ENCODE measurements at regions not wholly inside any gene's neighbourhood (a gene's known extent, or its start where the extent isn't known, plus 50 kb on each side); places are given as distances from the start of the nearest gene placed in this dataset.

DNA sequence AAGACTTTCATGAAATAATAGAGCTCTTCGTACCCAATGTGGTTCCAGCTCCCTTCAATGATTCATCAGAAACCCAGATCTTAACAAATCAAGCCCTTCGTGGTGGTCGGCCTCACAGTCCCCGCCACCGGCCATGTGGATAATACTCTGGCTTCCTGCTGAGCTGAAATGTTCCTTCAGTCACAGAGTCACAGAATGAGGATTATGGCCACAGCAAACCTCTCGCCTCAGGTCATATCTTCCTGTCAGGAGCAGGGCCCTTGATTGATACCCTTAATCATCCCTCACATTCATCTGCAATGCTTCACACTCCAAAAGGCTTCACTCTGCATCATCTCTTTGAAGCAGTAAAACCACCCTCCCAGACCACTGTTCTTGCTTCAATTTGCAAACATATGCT, 452.6 kb downstream of the OCA2 start:
- H2BK5ac ChIP-seq (ENCODE audit: insufficient read length, low read length): no peak overlapping the region
- no peak overlapping the region for H4K91ac ChIP-seq (ENCODE audit: insufficient read length, low read depth, low read length)
- H3K14ac ChIP-seq (ENCODE audit: insufficient read depth, low read length): no peak overlapping the region
- no peak overlapping the region for H3K18ac ChIP-seq (ENCODE audit: insufficient read length, low read depth, low read length)
- no peak overlapping the region for H3K9ac ChIP-seq (ENCODE audit: extremely low read depth, insufficient read length, low read length)
- TF ChIP-seq, protein P1, sequence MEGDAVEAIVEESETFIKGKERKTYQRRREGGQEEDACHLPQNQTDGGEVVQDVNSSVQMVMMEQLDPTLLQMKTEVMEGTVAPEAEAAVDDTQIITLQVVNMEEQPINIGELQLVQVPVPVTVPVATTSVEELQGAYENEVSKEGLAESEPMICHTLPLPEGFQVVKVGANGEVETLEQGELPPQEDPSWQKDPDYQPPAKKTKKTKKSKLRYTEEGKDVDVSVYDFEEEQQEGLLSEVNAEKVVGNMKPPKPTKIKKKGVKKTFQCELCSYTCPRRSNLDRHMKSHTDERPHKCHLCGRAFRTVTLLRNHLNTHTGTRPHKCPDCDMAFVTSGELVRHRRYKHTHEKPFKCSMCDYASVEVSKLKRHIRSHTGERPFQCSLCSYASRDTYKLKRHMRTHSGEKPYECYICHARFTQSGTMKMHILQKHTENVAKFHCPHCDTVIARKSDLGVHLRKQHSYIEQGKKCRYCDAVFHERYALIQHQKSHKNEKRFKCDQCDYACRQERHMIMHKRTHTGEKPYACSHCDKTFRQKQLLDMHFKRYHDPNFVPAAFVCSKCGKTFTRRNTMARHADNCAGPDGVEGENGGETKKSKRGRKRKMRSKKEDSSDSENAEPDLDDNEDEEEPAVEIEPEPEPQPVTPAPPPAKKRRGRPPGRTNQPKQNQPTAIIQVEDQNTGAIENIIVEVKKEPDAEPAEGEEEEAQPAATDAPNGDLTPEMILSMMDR (conservative IDR thresholded peaks at IDR 0.05): no peak
- H3K36me3 Mint-ChIP-seq (ENCODE audit: insufficient read depth in 1 of 3, low read depth in 3 of 3): peaks cover 0 to 7% (median 0%) of the 10 kb centered on the region in 3 experiments; a peak in 1 of 7 replicates
- no peak overlapping the region for H2AFZ ChIP-seq (ENCODE audit: low read length)
- peaks cover 12 to 14% of the 10 kb centered on the region in 2 experiments for H3K9me3 Mint-ChIP-seq
- no peaks in the 10 kb centered on the region for H3K79me1 ChIP-seq (ENCODE audit: insufficient read depth, low read depth, low read length, poor library complexity, severe bottlenecking)
- no peak overlapping the region for H3K27ac ChIP-seq (ENCODE audit: insufficient read length, low read depth, low read length)
- H3K4me1 Mint-ChIP-seq: peaks cover 18% of the 10 kb centered on the region in 2 experiments
- H4K8ac ChIP-seq (replicated peaks; ENCODE audit: insufficient read length, low read depth, low read length): no peak overlapping the region
- no peaks in the 10 kb centered on the region; the same call in 1 of the 2 replicates for H3K4me1 ChIP-seq (ENCODE audit: insufficient read depth, low read length)
- H3K27me3 ChIP-seq (ENCODE audit: insufficient read depth, low read length): no peaks in the 10 kb centered on the region
- H3K4ac ChIP-seq (ENCODE audit: low read depth, low read length): no peak overlapping the region
- H3K23me2 ChIP-seq (ENCODE audit: insufficient read length, low read depth, low read length, poor library complexity, severe bottlenecking): no peaks in the 10 kb centered on the region
- no peak for DNase-seq
- no peak overlapping the region for H3T11ph ChIP-seq (ENCODE audit: low read length)
- H2BK20ac ChIP-seq (ENCODE audit: low read depth, low read length, poor library complexity, severe bottlenecking): no peak overlapping the region
- H3K79me2 ChIP-seq (ENCODE audit: insufficient read depth, low read length): no peaks in the 10 kb centered on the region
- H4K20me1 ChIP-seq (ENCODE audit: control insufficient read depth, insufficient read depth, insufficient read length): no peaks in the 10 kb centered on the region
- H2BK120ac ChIP-seq (ENCODE audit: low read depth, low read length, poor library complexity, severe bottlenecking): no peak overlapping the region
- H3K4me3 Mint-ChIP-seq: no peak overlapping the region
- H2BK12ac ChIP-seq (ENCODE audit: insufficient read length, low read depth, low read length): no peak overlapping the region
- H3K4me2 ChIP-seq (ENCODE audit: insufficient read depth, insufficient read length, low read length): no peak overlapping the region
- H4K5ac ChIP-seq (ENCODE audit: insufficient read length, low read depth, low read length): no peak overlapping the region
- H3K56ac ChIP-seq (ENCODE audit: insufficient read length, low read depth, low read length): no peak overlapping the region
- WGBS (ENCODE audit: extremely low coverage, insufficient read length, low lambda C conversion rate): no CpG with 5 or more reads among the region's 6 CpGs
- no peaks in the 10 kb centered on the region; the same call in 1 of the 2 replicates for H3K27me3 Mint-ChIP-seq (ENCODE audit: low read depth)
- no peak overlapping the region for H3K23ac ChIP-seq (ENCODE audit: insufficient read length, low read depth, low read length)
- no peaks in the 10 kb centered on the region for H3K9me3 ChIP-seq (ENCODE audit: control insufficient read depth, low read depth, low read length)
- peak overlapping the region in 1 of 3 experiments; percentile 16; a peak in 1 of 7 replicates for H3K27ac Mint-ChIP-seq
- H2AK5ac ChIP-seq (ENCODE audit: insufficient read length, low read length): no peak overlapping the region
- no peak overlapping the region for H2BK15ac ChIP-seq (ENCODE audit: low read depth, low read length)
